ENCODE measurements at regions not wholly inside any gene's neighbourhood (a gene's known extent, or its start where the extent isn't known, plus 50 kb on each side); places are given as distances from the start of the nearest gene placed in this dataset.

DNA sequence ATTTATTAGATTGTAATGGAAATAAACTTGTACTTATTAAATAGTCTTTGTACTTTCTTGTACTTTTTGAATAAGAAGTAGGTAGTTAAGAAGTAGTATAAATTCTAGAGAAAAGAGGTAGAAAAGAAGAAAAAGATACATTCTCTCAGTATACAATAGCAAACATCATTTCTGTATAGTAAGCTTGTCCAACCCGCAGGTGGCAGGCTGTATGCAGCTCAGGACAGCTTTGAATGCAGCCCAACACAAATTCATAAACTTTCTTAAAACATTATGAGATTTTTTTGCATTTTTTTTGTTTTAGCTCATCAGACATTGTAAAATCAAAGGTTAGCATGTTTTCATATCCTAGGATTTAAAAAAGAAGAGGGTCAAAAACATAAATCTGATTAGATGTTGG lies 441.6 kb downstream of the DTHD1 start:
- H3K4me2 ChIP-seq (replicated peaks; ENCODE audit: extremely low read depth, low read length, poor library complexity, severe bottlenecking) = no peak overlapping the region
- no peaks in the 10 kb centered on the region for H3K4me1 ChIP-seq (ENCODE audit: control insufficient read depth in 1 of 2, insufficient read depth in 2 of 2, low read length in 2 of 2)
- no peaks in the 10 kb centered on the region for H3K36me3 ChIP-seq (replicated peaks in 1 of 2; ENCODE audit: control insufficient read depth in 1 of 2, insufficient read depth in 2 of 2, low read length in 2 of 2)
- Mint-ChIP-seq H3K27ac (no peak overlapping the region), H3K9me3 (peaks cover 0 to 3% (median 0%) of the 10 kb centered on the region in 7 donors), H3K4me3 (no peak overlapping the region), H3K4me1 (no peaks in the 10 kb centered on the region), H3K36me3 (no peaks in the 10 kb centered on the region), H3K27me3 (ENCODE audit: low read depth in 3 of 3) (no peaks in the 10 kb centered on the region)
- intact Hi-C loops (cut with micrococcal nuclease) = no loop called here
- no peaks in the 10 kb centered on the region for H4K20me1 ChIP-seq (ENCODE audit: insufficient read depth, low read length)
- H3K27me3 ChIP-seq (ENCODE audit: control insufficient read depth in 2 of 2, insufficient read depth in 2 of 2, low read length in 2 of 2) = no peaks in the 10 kb centered on the region
- TF ChIP-seq CTCF (IDR thresholded peaks at IDR 0.05) = no peak
- no peak overlapping the region for H2AFZ ChIP-seq (ENCODE audit: insufficient read depth, low read depth, low read length, poor library complexity, severe bottlenecking)
- H3K79me2 ChIP-seq (ENCODE audit: insufficient read depth, low read length) = no peaks in the 10 kb centered on the region
- no peak overlapping the region for H3K4me3 ChIP-seq (replicated peaks in 1 of 3; ENCODE audit: low read depth in 2 of 3, low read length in 3 of 3)
- DNase-seq = no peak
- no peak overlapping the region for H3K9ac ChIP-seq (ENCODE audit: insufficient read depth, low read length, poor library complexity, severe bottlenecking)
- no CpG with 5 or more reads among the region's 1 CpG for WGBS (ENCODE audit: insufficient coverage)
- no peaks in the 10 kb centered on the region for H3K9me3 ChIP-seq (replicated peaks in 1 of 2; ENCODE audit: control insufficient read depth in 1 of 2, insufficient read depth in 1 of 2, low read length in 2 of 2)
- H3K27ac ChIP-seq (ENCODE audit: low read depth in 1 of 2, low read length in 2 of 2) = no peak overlapping the region

- Mint-ChIP-seq H3K9me3 (peaks cover 0 to 3% (median 0%) of the 10 kb centered on the region in 7 donors), H3K4me1 (no peaks in the 10 kb centered on the region), H3K4me3 (no peak overlapping the region), H3K27ac (no peak overlapping the region), H3K27me3 (ENCODE audit: low read depth in 3 of 3) (peaks cover 0 to 1% (median 0%) of the 10 kb centered on the region in 3 donors), H3K36me3 (no peaks in the 10 kb centered on the region)
- no peak for TF ChIP-seq CTCF (IDR thresholded peaks at IDR 0.05)
- intact Hi-C loops (cut with micrococcal nuclease) = no loop called here
- Histone ChIP-seq H4K20me1 (ENCODE audit: insufficient read depth, low read length) (no peaks in the 10 kb centered on the region), H3K36me3 (replicated peaks in 1 of 2; ENCODE audit: control insufficient read depth in 1 of 2, insufficient read depth in 2 of 2, low read length in 2 of 2) (no peaks in the 10 kb centered on the region), H3K4me1 (ENCODE audit: control insufficient read depth in 1 of 2, insufficient read depth in 2 of 2, low read length in 2 of 2) (no peaks in the 10 kb centered on the region), H3K9me3 (replicated peaks in 1 of 2; ENCODE audit: control insufficient read depth in 1 of 2, insufficient read depth in 1 of 2, low read length in 2 of 2) (no peaks in the 10 kb centered on the region), H3K27me3 (ENCODE audit: control insufficient read depth in 2 of 2, insufficient read depth in 2 of 2, low read length in 2 of 2) (no peaks in the 10 kb centered on the region), H3K9ac (ENCODE audit: insufficient read depth, low read length, poor library complexity, severe bottlenecking) (no peak overlapping the region), H2AFZ (ENCODE audit: insufficient read depth, low read depth, low read length, poor library complexity, severe bottlenecking) (no peak overlapping the region), H3K4me3 (replicated peaks in 1 of 3; ENCODE audit: low read depth in 2 of 3, low read length in 3 of 3) (no peak overlapping the region), H3K4me2 (replicated peaks; ENCODE audit: extremely low read depth, low read length, poor library complexity, severe bottlenecking) (no peak overlapping the region), H3K27ac (ENCODE audit: low read depth in 1 of 2, low read length in 2 of 2) (no peak overlapping the region), H3K79me2 (ENCODE audit: insufficient read depth, low read length) (no peaks in the 10 kb centered on the region)
- 80% methylated on average over 1 of the region's 1 CpG for WGBS (ENCODE audit: insufficient coverage)
- DNase-seq = no peak
Observed at GRCh38 chr4:36734334-36734733, 452.9 kb downstream of the DTHD1 start.
